Fibroblast of pulmonary artery (primary cell): ENCODE measurements at regions not wholly inside any gene's neighbourhood (a gene's known extent, or its start where the extent isn't known, plus 50 kb on each side); places are given as distances from the start of the nearest gene placed in this dataset.

ENCODE experiments used
- DNase-seq: peaks from one replicate; pipeline ENCODE4 v3.0.0-alpha.2; 2010; ENCODE audit warnings: low read depth
- H3K4me3 ChIP-seq: replicated peaks from 2 replicates; pipeline ENCODE4 v1.5.1; 2011; ENCODE audit warnings: low read depth, mild to moderate bottlenecking, control low read depth, low read length, moderate library complexity
- TF ChIP-seq, protein P1 (sequence below): IDR thresholded peaks from 2 replicates; pipeline ENCODE4 v1.5.1; 2011; ENCODE audit warnings: mild to moderate bottlenecking, control low read depth, low read length, inconsistent platforms; ENCODE audit errors: missing control alignments

DNA sequence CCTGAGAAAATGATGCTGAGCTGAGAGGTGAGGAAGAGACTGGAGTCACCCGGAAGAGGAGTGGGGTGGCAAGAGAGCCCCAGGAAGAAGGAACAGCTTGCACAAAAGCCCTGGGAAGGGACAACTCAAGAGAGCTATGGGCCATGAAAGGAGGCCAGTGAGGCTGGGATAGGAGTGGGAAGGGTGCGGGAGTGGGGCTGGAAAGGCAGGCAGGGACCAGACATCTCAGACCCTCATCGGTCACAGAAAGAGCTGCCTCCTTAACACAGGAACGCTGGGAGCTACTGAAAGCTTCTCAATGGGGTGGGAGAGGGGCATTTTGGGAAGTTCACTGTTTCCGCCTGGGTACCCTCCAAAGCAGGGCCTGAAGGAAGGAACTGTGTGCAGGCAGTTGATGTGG lies 122.0 kb upstream of the UNC5B start:
- TF ChIP-seq, protein P1, sequence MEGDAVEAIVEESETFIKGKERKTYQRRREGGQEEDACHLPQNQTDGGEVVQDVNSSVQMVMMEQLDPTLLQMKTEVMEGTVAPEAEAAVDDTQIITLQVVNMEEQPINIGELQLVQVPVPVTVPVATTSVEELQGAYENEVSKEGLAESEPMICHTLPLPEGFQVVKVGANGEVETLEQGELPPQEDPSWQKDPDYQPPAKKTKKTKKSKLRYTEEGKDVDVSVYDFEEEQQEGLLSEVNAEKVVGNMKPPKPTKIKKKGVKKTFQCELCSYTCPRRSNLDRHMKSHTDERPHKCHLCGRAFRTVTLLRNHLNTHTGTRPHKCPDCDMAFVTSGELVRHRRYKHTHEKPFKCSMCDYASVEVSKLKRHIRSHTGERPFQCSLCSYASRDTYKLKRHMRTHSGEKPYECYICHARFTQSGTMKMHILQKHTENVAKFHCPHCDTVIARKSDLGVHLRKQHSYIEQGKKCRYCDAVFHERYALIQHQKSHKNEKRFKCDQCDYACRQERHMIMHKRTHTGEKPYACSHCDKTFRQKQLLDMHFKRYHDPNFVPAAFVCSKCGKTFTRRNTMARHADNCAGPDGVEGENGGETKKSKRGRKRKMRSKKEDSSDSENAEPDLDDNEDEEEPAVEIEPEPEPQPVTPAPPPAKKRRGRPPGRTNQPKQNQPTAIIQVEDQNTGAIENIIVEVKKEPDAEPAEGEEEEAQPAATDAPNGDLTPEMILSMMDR: no peak
- DNase-seq: no peak
- no peak overlapping the region for H3K4me3 ChIP-seq

DNA sequence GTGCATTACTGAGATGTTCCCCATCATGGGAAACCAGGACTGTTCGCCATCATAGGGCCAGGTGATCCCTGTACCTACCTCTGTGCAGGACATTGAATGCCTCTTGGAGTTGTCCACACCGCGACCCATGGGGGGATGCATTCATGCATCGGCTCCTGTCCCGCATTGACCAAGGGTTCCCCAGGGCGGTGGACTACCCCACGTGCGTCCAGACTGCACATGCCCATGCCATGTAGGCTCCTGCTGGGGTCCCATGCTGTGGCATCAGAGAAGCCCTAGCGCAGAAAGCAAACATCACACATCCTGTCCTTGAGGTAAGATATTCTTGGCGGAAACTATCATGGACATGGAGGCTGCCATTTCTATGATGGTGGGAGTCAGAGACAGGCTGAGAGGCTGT lies 121.6 kb upstream of the UNC5B start:
- no peak overlapping the region for H3K4me3 ChIP-seq
- no peak for DNase-seq
- TF ChIP-seq, protein P1: no peak

DNA sequence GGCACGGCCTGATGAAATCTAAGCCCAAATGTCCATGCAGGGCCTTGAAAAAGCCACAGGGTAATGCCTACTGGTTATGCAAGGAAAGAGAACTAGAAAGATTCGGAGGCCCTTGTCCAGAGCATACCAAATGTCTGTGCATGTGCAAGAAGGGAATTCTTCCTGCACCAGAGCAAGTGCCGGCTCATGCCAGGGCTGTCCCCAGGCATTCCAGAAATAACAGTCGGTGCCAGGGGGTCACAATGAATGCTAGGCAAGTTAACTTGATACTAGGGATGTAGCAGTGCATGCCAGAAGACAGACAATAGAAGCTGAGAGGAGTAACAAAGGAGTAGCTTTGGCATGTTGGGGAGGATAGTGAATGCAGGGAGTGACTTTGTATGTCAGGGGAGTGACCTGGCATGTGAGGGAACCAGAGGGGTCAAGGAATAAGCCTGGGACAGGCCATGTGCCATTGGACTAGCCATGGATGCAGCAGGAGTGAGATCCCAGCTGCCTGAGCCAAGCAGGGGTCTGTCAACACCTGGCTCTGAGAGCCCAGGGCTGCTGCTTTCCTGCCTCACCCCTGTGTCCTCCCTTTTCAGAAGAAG lies 119.5 kb upstream of the UNC5B start:
- H3K4me3 ChIP-seq: no peak overlapping the region
- TF ChIP-seq, protein P1: no peak
- no peak for DNase-seq

DNA sequence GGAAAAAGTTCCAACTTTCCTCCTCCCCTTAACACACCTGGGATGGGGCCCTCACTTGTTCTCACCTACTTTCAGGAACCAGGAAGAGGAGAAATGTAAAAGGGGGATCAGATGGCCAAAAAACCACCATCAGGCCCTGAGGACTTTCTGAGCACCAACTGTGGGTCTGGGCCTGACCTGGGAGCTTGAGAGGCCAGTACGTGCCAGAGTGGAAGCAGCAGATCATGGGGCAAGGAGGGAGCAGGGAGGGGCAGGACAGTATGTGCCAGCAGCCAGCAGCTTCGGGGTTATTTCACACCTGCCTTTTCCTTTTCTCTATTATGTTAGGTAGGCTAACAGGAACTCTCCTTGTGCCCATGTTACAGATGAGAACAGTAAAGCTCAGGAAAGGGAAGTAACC lies 118.8 kb upstream of the UNC5B start:
- TF ChIP-seq, protein P1: no peak
- DNase-seq: no peak
- H3K4me3 ChIP-seq: no peak overlapping the region

DNA sequence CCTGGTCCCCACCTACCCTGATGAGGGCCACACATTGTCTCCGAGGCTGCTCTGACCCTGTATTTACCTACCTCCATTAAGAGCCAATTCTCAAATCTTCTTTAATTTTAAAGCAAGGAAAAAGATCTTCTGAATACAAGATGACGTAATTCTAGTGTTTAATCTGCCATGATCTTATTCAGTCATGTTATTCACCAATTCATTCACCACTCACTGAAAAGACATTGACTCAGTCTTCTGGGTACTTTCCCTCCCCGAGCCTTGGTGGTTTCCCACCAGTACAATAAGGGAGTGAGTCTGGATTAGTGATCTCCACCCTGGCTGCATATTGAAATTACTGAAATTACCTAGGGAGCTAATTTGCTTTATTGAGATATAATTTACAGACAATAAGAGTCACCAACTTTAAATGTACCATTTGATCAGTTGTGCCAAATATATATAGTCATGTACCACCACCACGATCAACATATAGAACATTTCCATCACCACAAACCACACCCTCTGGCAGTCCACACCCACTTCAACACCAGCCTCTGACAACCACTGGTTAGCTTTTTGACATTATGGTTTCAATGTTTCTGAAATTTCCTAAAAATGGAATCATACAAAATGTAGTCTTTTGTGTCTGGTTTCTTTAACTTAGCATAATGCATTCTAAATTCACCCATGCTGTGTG lies 117.5 kb upstream of the UNC5B start:
- TF ChIP-seq, protein P1: no peak
- no peak overlapping the region for H3K4me3 ChIP-seq
- DNase-seq: no peak

DNA sequence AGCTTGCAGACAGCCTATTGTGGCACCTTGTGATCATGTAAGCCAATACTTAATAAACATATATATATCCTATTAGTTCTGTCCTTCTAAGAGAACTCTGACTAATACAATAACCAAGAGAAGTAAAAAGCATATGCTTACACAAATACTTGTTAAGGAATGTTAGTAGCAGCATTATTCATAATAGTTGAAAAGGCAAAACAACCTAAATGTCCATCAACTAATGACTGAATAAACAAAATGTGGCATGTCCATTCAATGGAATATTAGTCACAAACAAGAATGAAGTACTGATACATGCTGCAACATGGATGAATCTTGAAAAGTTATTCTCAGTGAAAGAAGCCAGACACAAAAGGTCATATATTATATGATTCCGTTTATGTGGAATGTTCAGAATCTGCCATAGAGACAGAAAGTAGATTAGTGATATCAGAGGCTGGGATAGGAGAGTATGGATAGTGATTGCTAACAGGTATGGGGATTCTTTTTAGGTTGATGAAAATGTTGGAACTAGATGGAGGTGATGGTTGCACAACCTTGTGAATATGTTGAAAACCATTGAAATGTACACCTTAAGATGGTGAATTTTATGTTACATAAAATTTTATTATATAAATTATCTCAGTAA lies 112.5 kb upstream of the UNC5B start:
- TF ChIP-seq, protein P1: no peak
- H3K4me3 ChIP-seq: no peak overlapping the region
- DNase-seq: no peak
